ENCODE measurements at regions not wholly inside any gene's neighbourhood (a gene's known extent, or its start where the extent isn't known, plus 50 kb on each side); places are given as distances from the start of the nearest gene placed in this dataset.
"Not testable (repeated sequence)": the region's sequence is repeated elsewhere in the genome, so short reads cannot be mapped to it uniquely, and the experiment has no call there.

DNA sequence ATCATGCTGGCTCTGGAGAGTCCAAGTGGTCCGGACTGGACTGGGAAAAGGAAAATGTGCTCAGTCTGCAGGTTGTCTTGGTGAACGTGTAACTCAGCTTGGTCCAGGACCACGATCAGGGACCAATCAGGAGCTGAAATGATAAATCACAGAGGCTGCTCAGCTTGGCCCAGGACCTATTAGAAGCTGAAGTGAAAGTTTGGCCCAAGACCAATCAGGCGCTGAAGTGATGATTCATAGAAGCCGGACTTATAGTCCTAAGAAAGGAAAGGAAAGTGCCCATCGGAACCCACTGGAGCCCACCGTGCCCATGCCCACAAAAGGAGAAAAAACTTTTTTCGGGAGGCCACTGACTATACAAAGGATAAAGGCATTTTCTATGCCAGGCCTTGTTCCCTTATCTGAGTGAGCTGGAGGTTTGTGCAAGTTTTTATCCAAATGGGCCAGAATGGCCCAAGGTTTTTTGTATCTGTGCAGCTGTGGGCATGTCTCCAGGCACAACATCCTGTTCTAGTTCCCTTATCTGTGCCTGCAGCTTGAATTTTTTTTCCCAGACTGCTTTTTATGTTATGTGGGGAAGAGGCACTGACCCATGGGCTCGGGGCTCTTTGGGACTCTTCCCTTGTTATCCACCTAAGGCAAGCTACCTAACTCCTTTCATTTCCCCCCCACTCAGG lies 194.4 kb downstream of the FAM133A start:
- H3K9me3 ChIP-seq: no peaks in the 10 kb centered on the region
- Mint-ChIP-seq H3K4me3 (no peak overlapping the region), H3K36me3 (no peaks in the 10 kb centered on the region), H3K27ac (no peak overlapping the region), H3K27me3 (no peaks in the 10 kb centered on the region), H3K4me1 (no peaks in the 10 kb centered on the region), H3K9me3 (no peaks in the 10 kb centered on the region)
- H3K27me3 ChIP-seq (replicated peaks in 1 of 2; ENCODE audit: control insufficient read depth in 2 of 2, extremely low read depth in 1 of 2, insufficient read depth in 2 of 2, low read length in 1 of 2): no peaks in the 10 kb centered on the region
- no peak overlapping the region for H3K27ac ChIP-seq (ENCODE audit: low read length)
- no peaks in the 10 kb centered on the region for H3K4me1 ChIP-seq (ENCODE audit: control insufficient read depth in 1 of 2, extremely low read depth in 1 of 2, insufficient read depth in 2 of 2, low read length in 2 of 2)
- WGBS (ENCODE audit: insufficient coverage): 51% methylated on average over 5 of the region's 9 CpGs
- no peak overlapping the region for H3K4me3 ChIP-seq (ENCODE audit: control insufficient read depth in 1 of 2, extremely low read depth in 1 of 2, low read length in 1 of 2)
- ChIA-PET POLR2A (no interaction called here), CTCF (no interaction called here)
- no peak for ATAC-seq (replicated peaks in 1 of 4)
- H3K36me3 ChIP-seq (ENCODE audit: control insufficient read depth in 2 of 2, extremely low read depth in 1 of 2, insufficient read depth in 1 of 2, low read length in 1 of 2): no peaks in the 10 kb centered on the region
- no peak for DNase-seq

DNA sequence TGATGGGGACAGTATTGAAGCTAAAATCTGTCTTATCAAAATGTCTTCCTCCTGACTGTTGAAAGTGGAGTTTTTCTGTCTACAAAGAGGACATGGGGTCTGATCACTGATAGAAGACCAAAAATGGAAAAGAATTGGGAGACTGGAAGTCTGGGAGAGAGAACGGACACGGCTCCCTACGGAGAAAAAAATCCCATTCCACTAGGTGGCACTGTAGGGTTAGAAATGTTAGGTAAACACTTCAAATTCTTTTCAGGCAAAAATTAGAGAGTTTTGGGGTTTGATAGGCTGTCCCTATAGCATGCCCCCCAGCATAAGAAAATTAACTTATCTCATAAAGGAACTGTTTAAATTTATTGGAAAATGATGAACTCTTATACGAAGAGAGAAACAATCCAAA lies 200.5 kb downstream of the FAM133A start:
- no peaks in the 10 kb centered on the region for H3K36me3 Mint-ChIP-seq
- H3K4me3 ChIP-seq (ENCODE audit: control insufficient read depth in 1 of 2, extremely low read depth in 1 of 2, low read length in 1 of 2): no peak overlapping the region
- H3K27ac ChIP-seq (ENCODE audit: low read length): no peak overlapping the region
- peaks cover 7 to 11% (median 9%) of the 10 kb centered on the region in 3 donors for H3K9me3 Mint-ChIP-seq
- no peak for DNase-seq
- WGBS (ENCODE audit: insufficient coverage): no CpG with 5 or more reads among the region's 4 CpGs
- no peak overlapping the region for H3K27ac Mint-ChIP-seq
- ChIA-PET POLR2A (no interaction called here), CTCF (no interaction called here)
- H3K27me3 Mint-ChIP-seq: no peaks in the 10 kb centered on the region
- H3K9me3 ChIP-seq: no peaks in the 10 kb centered on the region
- no peaks in the 10 kb centered on the region for H3K36me3 ChIP-seq (ENCODE audit: control insufficient read depth in 2 of 2, extremely low read depth in 1 of 2, insufficient read depth in 1 of 2, low read length in 1 of 2)
- H3K4me1 ChIP-seq (ENCODE audit: control insufficient read depth in 1 of 2, extremely low read depth in 1 of 2, insufficient read depth in 2 of 2, low read length in 2 of 2): no peaks in the 10 kb centered on the region
- ATAC-seq (replicated peaks in 1 of 4): no peak
- H3K4me3 Mint-ChIP-seq: no peak overlapping the region
- H3K27me3 ChIP-seq (replicated peaks in 1 of 2; ENCODE audit: control insufficient read depth in 2 of 2, extremely low read depth in 1 of 2, insufficient read depth in 2 of 2, low read length in 1 of 2): no peaks in the 10 kb centered on the region
- H3K4me1 Mint-ChIP-seq: no peaks in the 10 kb centered on the region

DNA sequence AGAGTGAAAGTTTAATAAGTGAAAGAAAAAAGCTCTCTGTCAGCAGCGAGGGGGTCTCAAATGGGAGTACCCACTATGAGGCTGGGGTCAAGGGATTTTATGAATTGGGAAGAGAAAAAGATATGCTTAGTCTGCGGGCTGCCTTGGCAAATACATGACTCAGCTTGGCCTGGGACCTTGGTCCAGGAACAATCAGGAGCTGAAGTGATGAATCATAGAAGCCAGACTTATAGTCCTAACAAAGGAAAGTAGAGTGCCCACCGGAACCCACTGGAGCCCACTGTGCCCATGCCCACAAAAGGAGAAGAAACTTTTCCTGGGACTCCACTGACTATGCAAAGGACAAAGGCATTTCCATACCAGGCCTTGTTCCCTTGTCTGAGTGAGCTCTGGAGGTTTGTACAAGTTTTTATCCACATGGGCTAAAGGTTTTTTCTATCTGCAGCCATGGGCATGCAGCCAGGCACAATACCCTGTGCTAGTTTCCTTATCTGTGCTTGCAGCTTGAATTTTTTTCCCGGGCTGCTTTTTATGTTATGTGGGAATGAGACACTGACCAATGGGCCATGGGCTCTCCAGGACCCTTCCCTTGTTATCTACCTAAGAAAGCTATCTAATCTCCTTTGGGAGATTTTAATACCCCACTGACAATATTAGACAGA lies 201.7 kb downstream of the FAM133A start:
- Mint-ChIP-seq H3K4me1 (no peaks in the 10 kb centered on the region), H3K27ac (no peak overlapping the region), H3K9me3 (peaks cover 7 to 11% (median 9%) of the 10 kb centered on the region in 3 donors), H3K36me3 (no peaks in the 10 kb centered on the region), H3K27me3 (no peaks in the 10 kb centered on the region), H3K4me3 (no peak overlapping the region)
- Histone ChIP-seq H3K36me3 (ENCODE audit: control insufficient read depth in 2 of 2, extremely low read depth in 1 of 2, insufficient read depth in 1 of 2, low read length in 1 of 2) (no peaks in the 10 kb centered on the region), H3K27me3 (replicated peaks in 1 of 2; ENCODE audit: control insufficient read depth in 2 of 2, extremely low read depth in 1 of 2, insufficient read depth in 2 of 2, low read length in 1 of 2) (no peaks in the 10 kb centered on the region), H3K9me3 (no peaks in the 10 kb centered on the region), H3K4me3 (ENCODE audit: control insufficient read depth in 1 of 2, extremely low read depth in 1 of 2, low read length in 1 of 2) (peak overlapping the region in 1 of 2 donors; percentile 18), H3K27ac (ENCODE audit: low read length) (no peak overlapping the region), H3K4me1 (ENCODE audit: control insufficient read depth in 1 of 2, extremely low read depth in 1 of 2, insufficient read depth in 2 of 2, low read length in 2 of 2) (no peaks in the 10 kb centered on the region)
- DNase-seq (no peak), ATAC-seq (replicated peaks in 1 of 4) (no peak)
- WGBS (ENCODE audit: insufficient coverage): 80% methylated on average over 1 of the region's 4 CpGs
- POLR2A ChIA-PET: interaction anchor here in 1 of 2 donors (0.6 kb wide), 1 partner anchor 694 kb away, joined by 4 read pairs; no protein-coding TSS in a partner anchor
- CTCF ChIA-PET: no interaction called here

DNA sequence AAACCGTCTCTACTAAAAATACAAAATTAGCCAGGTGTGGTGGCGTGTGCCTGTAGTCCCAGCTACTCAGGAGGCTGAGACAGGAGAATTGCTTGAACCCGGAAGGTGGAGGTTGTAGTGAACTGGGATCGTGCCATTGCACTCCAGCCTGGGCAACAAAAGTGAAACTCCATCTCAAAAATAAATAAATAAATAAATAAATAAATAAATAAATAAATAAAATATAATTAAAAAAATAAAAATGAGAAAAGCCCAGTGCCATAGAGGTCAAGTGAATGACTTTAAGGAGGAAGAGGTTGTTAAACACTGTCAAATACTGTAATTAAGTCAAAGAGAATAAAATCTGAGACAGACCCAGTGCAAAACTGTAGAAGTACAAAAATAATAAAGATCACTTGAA lies 247.0 kb downstream of the FAM133A start:
- H3K36me3 ChIP-seq (ENCODE audit: control insufficient read depth in 2 of 2, extremely low read depth in 1 of 2, insufficient read depth in 1 of 2, low read length in 1 of 2); H3K4me3 ChIP-seq (ENCODE audit: control insufficient read depth in 1 of 2, extremely low read depth in 1 of 2, low read length in 1 of 2); ATAC-seq (replicated peaks in 1 of 4); H3K4me1 ChIP-seq (ENCODE audit: control insufficient read depth in 1 of 2, extremely low read depth in 1 of 2, insufficient read depth in 2 of 2, low read length in 2 of 2); H3K36me3 Mint-ChIP-seq; H3K27me3 ChIP-seq (replicated peaks in 1 of 2; ENCODE audit: control insufficient read depth in 2 of 2, extremely low read depth in 1 of 2, insufficient read depth in 2 of 2, low read length in 1 of 2); H3K4me1 Mint-ChIP-seq; DNase-seq; H3K27ac Mint-ChIP-seq; H3K27me3 Mint-ChIP-seq; H3K4me3 Mint-ChIP-seq; H3K9me3 ChIP-seq; H3K9me3 Mint-ChIP-seq; H3K27ac ChIP-seq (ENCODE audit: low read length); CTCF ChIA-PET: not testable (repeated sequence)
- WGBS (ENCODE audit: insufficient coverage): no CpG with 5 or more reads among the region's 4 CpGs
- POLR2A ChIA-PET: interaction anchor here in 1 of 2 donors (0.7 kb wide), 1 partner anchor 26 kb away, joined by 3 read pairs; no protein-coding TSS in a partner anchor

DNA sequence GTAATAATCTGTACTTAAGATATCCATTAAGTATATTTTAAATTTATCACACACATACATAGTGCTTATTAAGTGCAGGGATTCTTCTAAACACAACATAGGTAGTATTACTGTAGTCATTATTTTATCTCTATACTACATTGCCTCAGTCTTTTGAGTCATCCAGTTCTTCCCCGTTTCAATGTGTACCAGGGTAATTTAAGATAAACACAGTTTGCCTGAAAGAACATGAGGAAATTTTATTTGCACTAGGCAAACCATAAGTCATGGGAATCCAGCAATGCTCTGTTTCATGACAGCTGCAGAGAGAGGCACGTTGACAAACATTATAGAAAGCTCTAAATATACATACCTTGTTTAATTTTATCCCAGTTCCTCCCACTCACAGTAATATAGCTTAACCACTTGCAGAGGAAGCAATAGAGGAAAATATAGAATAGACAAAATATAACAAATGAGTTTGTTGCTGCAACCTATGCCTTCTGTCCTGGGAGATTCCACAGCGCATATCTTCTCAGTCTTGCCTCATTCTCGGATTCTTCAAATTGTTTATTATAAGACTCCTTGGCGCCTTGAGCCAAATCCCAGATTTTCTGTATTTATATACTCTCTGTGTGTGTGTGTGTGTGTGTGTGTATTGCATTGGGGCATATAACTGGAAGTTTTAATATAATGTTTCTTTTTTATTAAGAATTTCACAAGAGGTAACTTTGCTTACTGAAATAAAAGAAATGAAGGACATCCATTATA lies 258.6 kb downstream of the FAM133A start:
- no peaks in the 10 kb centered on the region for H3K4me1 ChIP-seq (ENCODE audit: control insufficient read depth in 1 of 2, extremely low read depth in 1 of 2, insufficient read depth in 2 of 2, low read length in 2 of 2)
- no peak overlapping the region for H3K4me3 Mint-ChIP-seq
- no peaks in the 10 kb centered on the region for H3K4me1 Mint-ChIP-seq
- H3K9me3 Mint-ChIP-seq: no peaks in the 10 kb centered on the region
- ChIA-PET CTCF (no interaction called here), POLR2A (no interaction called here)
- H3K36me3 Mint-ChIP-seq: no peaks in the 10 kb centered on the region
- peaks cover 0 to 12% of the 10 kb centered on the region in 2 donors for H3K27me3 Mint-ChIP-seq
- H3K9me3 ChIP-seq: no peaks in the 10 kb centered on the region
- H3K36me3 ChIP-seq (ENCODE audit: control insufficient read depth in 2 of 2, extremely low read depth in 1 of 2, insufficient read depth in 1 of 2, low read length in 1 of 2): no peaks in the 10 kb centered on the region
- ATAC-seq (replicated peaks in 1 of 4): no peak
- H3K27ac Mint-ChIP-seq: no peak overlapping the region
- DNase-seq: no peak
- H3K27me3 ChIP-seq (replicated peaks in 1 of 2; ENCODE audit: control insufficient read depth in 2 of 2, extremely low read depth in 1 of 2, insufficient read depth in 2 of 2, low read length in 1 of 2): no peaks in the 10 kb centered on the region
- H3K27ac ChIP-seq (ENCODE audit: low read length): no peak overlapping the region
- no peak overlapping the region for H3K4me3 ChIP-seq (ENCODE audit: control insufficient read depth in 1 of 2, extremely low read depth in 1 of 2, low read length in 1 of 2)
- no CpG with 5 or more reads among the region's 5 CpGs for WGBS (ENCODE audit: insufficient coverage)

DNA sequence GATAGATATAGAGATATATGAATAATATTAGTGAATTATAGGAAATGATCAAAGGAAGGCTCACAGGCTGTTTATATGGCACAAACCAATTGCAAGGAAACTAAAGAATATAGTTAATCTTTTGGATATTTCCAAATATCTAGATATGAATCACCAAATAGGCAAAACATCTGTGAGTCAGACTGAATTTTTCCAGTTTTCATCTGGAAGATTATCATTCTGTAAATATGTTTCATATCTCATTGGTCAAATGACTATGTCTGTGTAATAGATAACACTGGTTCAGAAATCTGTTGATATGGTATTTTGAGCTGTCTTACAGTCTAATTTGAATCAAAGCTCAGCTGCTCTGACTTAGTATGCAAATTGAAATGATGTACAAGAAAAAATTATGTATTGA lies 303.6 kb downstream of the FAM133A start:
- POLR2A ChIA-PET: no interaction called here
- no peak for ATAC-seq (replicated peaks in 1 of 4)

More for the DNA sequence above, 303.6 kb downstream of the FAM133A start:
- CTCF ChIA-PET: no interaction called here
- Mint-ChIP-seq H3K36me3 (no peaks in the 10 kb centered on the region), H3K27me3 (peaks cover 0 to 6% of the 10 kb centered on the region in 2 donors), H3K9me3 (peaks cover 0 to 6% (median 0%) of the 10 kb centered on the region in 3 donors), H3K4me3 (no peak overlapping the region), H3K27ac (no peak overlapping the region), H3K4me1 (no peaks in the 10 kb centered on the region)
- Histone ChIP-seq H3K9me3 (no peaks in the 10 kb centered on the region), H3K27me3 (replicated peaks in 1 of 2; ENCODE audit: control insufficient read depth in 2 of 2, extremely low read depth in 1 of 2, insufficient read depth in 2 of 2, low read length in 1 of 2) (no peaks in the 10 kb centered on the region), H3K4me1 (ENCODE audit: control insufficient read depth in 1 of 2, extremely low read depth in 1 of 2, insufficient read depth in 2 of 2, low read length in 2 of 2) (no peaks in the 10 kb centered on the region), H3K27ac (ENCODE audit: low read length) (no peak overlapping the region), H3K36me3 (ENCODE audit: control insufficient read depth in 2 of 2, extremely low read depth in 1 of 2, insufficient read depth in 1 of 2, low read length in 1 of 2) (no peaks in the 10 kb centered on the region), H3K4me3 (ENCODE audit: control insufficient read depth in 1 of 2, extremely low read depth in 1 of 2, low read length in 1 of 2) (no peak overlapping the region)
- no peak for DNase-seq
